HPDE6-E6E7 (cell line): ENCODE measurements at regions not wholly inside any gene's neighbourhood (a gene's known extent, or its start where the extent isn't known, plus 50 kb on each side); places are given as distances from the start of the nearest gene placed in this dataset.
A peak's percentile ranks its signal among the peaks of the same experiment; 100 is the strongest.

Source experiments
- DNase-seq: peaks from one replicate; pipeline ENCODE4 v3.0.0; 2011; ENCODE audit warnings: missing footprints; ENCODE audit errors: extremely low spot score

DNA sequence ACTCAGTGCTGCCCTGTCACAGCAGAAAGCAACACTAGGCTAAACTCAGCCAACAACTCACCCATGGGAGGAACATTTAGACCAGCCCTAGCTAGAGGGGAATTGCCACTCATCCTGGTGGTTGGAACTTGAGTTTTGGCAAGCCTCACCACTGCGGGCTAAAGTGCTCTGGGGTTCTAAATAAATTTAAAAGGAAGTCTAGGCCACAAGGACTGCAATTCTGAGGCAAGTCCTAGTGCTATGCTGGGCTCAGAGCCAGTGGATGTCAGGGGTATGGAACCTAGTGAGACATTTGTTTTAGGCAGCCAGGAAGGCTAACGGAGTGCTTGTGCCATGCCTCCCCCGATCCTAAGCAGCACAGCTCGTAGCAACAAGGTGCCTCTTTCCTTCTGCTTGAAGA is 78.0 kb downstream of the RGS13 start:
- no peak for DNase-seq

DNA sequence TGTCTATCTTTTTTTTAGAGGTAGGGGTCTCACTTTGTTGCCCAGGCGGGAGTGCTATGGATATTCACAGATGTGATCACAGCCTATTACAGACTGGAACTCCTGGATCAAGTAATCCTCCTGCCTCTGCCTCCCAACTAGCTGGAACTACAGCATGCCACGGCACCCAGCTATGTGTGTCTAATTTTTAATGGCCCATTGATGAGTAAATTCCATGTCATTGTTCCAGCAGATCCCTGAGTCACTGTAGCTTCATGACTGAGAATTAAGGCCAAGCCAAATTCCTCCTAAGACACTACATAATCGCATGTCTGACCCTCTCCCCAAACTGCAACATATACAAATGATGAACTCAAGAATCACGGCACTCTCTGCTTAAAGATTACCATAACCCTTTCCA is 84.2 kb upstream of the RGS2 start:
- no peak for DNase-seq

DNA sequence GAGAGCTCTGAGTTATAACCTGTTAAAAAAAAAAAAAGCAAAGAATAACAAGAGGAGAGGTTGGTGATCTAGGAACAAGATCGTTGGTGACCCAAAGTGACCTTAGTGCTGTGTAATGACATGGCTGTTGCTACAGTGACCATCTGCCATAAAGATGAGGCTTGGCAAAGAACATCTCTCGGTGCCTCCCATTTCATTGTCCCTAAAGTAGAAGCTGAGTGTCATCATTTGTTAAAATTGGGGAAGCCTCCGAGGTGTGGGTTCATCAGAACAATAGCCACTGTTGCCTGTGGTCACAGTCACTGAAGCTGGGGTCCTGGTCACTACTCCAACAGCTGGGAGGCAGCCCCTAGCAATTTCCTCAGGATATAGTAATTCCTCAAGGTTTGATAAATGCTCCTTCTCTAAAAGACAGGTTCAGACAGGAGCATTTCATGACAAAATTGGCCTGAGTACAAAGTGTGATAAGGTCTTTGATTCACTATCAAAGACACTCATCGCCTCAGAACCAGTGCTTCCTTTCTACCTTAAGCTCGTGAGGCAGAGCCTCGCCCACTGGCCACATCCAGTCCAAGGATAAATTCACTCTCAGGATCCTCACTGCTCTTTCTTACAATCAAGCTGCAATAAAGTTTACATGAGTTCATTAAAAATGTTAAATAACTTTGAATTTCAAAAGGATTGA is 81.9 kb upstream of the RGS2 start:
- peak; percentile 31 for DNase-seq

DNA sequence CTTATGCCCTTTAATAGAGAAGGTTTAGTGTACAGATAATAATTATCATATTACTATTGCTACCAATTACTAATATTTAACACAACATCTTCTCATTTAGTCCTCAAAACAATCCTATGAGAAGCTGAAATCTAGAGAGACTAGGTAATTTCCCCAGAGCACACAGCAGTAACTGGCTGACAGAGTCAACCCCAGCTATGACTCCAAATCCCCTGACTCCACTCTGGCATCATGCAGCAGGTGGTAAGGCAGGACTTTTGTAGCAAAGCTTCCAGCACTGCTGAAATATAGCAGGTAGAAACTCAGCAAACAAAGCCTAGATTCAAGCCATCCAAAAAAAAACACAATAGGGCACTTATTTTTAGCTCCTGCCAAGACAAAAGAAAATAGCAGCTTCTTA is 79.3 kb upstream of the RGS2 start:
- no peak for DNase-seq

DNA sequence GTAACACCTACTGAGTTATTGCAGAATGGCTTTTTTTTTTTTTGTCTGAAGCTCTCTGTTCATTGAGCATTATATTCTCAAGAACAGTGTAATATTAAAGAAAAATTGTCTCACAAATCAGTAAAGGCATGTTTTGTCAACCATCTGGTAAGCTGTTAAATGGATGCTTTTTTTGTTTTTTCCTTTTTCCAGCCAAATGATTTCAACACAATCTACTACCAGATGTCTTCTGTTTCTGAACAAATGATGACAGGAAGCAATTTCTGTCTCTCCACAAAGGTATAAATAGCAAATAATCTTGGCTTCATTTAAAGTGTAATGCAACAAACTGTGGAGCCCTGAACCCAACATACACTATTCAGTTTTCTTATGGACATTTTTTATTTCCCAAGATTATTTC is 78.6 kb upstream of the RGS2 start:
- no peak for DNase-seq

DNA sequence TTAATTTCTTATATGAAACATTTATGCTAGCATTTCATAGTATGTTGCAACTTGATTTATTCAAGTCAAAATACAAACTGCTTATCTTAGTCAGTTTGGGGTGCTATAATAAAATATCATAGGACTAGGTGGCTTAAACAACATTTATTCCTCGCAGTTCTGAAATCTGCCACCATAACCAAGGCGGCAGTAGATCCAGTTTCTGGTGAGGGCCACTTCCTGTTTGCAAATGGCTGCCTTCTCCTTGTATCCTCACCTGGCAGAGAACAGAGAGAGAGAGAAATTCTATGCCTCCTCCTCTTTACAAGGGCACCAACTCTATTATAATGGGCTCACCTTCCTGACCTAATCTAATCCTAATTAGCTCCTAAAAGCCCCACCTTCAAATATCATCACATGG is 76.1 kb upstream of the RGS2 start:
- DNase-seq = no peak

DNA sequence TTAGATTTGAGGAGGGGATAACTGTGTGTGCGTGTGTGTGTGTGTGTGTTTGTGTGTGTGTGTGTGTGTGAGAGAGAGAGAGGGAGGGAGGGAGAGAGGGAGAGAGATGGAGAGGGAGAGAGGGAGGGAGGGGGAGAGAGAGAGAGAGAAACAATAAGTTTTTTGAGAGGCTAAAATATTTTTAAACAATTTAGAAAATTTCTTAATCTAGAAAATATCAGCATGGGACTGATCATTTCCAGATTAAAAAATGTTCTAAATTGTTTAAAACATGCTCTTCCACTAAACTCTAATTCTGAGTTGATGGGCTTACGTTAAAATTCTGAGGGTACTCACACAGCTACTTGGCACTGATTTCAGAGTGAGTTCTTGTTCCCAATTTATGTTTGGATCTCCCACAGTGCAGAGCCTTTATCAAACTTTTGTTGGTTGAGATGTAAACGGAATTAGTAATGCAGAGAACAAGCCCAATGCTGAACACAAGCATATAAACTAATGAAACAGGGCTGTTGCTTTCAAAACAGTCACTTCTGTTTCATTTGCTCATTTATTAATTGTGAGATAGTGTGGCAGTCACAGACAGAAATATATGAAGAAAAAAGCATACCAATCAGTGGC is 73.4 kb upstream of the RGS2 start:
- no peak for DNase-seq

DNA sequence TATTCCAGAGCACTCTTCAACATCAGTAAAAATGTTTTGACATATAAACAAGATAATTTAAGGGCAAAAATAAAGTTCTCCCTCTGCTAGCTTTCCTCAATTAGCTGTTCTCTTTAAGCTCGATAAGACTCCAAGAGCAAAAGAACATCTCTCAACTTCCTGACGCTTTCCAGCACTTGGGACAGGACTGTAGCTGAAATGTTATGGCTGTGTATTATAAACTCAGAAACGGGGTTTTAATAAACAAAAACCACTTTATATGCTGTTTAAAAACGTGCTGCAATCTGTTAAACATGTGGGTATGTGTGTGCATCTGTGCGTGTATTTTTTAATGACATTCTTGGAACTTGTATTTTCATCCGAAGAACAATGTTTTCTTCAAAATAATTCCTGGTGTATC is 71.5 kb upstream of the RGS2 start:
- DNase-seq = no peak

DNA sequence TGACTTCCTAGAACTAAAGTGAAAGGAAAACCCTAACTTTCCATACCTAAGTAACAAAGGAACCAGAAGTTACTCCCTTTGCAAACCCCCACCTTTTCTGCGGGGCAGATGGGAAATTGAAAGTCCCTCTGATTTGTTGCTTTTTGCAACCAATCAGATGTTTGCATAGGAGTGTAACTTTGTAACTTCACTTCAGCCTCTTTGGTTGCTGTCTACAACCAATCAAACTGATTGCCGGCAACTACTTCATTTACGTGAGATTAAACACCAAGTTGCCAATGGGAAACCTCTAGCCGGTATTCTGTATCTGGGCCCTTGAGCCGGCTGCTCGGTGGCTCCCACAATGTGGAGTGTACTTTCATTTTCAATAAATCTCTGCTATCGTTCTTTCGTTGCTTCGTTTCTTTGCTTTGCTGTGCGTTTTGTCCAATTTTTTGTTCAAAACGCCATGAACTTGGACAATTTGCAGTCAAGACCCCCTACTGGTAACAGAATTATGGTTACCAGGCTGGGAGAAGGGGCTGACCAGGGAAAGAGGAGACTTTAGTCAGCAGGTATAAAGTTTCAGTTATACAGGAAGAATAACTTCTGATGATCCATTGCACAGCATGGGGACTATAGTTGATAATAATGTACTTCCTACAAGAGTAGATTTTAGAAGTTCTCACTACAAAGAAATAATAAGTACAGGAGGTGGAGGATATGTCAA is 69.2 kb upstream of the RGS2 start:
- DNase-seq = no peak

DNA sequence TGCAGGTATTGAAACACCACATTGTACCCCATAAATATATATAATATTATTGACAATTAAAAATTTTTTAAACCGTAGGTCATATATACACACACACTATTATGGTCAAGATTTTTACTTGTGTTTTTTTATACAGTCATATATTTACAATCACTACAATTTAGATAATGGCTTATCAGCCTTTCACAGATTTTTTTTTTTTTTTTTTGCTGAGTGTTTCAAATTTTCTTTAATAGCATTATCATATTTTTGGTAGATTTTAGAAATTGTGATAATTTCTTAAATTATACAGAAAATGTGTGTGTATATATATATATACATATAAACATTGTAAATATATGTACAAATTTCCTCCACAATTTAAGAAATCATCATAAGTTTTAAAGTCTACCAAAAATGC is 68.6 kb upstream of the RGS2 start:
- DNase-seq = no peak

DNA sequence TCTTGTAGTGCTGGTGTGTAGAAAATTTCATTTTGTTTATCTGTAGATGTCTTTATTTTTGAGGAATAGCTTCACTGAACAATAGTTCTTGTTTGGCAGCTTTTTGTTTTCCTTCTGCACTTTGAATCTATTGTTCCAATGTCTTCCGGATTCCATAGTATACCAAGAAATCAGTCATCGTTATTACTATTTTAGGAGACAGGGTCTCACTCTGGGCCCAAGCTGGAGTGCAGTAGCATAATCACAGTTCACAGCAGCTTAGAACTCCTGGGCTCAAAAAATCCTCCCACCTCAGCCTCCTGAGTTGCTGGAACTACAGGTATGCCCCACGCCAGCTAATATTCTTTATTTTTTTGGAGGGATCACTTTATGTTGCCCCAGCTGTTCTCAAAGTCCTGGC is 67.7 kb upstream of the RGS2 start:
- no peak for DNase-seq

DNA sequence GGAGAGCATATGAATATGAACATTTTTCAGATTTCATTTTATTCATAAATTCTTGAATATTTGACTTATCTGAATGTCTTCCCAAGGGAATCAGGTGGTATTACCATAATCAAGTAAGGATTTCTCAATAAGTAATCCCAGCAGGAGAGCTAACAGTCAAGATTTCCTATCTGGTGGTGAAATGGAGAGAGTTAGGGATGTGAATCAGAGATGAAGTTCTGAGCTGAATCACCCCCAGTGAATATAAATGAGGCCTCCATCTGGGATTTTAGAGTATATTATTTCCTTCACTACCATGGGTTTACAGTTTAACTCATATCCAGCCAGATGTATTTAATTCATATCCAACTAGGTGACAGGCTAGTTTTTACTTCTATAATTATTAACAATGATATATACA is 61.5 kb upstream of the RGS2 start:
- no peak for DNase-seq

DNA sequence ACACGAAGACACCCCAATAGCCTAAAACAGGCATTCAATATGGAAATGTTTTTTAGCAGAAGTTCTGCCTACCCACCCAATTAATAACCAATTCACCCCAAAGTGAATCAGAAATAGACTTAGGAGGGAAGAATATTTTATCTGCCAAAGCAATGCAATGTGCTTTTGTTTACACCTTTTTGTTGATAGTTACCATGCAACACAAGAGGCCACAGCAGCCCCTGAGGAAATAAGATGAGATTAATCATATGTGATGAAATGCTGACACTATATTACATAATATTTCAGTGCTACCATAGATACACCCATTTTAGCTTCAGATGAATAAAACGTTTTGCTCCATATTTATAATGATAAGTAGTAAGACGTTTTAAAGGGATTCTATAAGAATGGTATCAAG is 60.9 kb upstream of the RGS2 start:
- peak; percentile 43 for DNase-seq

DNA sequence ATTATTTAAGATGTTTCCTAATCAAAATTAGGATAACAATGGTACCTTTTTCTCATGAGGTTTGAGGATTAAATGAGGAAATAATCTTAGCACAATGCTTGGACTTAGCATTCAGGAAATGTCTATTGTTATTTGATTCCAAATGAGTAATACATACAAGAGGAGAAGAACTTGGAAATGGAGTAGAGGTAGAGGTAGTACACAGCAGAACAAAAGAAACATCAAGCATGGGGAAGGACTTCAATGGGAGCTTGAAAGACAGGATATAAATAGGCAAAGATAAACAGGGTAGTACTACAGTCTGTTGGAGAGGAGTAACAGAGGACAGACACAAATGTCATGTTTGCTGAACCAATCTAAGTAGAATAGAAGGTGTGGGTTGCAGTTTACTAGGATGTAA is 59.5 kb upstream of the RGS2 start:
- DNase-seq = no peak

DNA sequence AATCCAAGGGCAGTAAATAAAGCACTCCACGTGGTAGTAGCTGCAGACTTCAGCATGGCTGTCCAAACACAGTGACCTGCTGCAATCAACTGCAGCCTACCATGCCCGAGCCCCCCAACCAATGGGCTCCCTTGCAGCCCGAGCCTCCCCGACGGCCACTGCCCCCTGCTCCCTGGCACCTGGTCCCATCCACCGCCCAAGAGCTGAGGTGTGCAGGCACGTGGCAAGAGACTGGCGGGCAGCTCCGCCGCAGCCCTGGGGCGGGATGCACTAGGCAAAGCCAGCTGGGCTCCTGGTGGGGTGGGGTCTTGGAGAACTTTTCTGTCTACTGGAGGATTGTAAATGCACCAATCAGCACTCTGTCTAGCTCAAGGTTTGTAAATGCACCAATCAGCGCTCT is 57.6 kb upstream of the RGS2 start:
- DNase-seq = no peak

DNA sequence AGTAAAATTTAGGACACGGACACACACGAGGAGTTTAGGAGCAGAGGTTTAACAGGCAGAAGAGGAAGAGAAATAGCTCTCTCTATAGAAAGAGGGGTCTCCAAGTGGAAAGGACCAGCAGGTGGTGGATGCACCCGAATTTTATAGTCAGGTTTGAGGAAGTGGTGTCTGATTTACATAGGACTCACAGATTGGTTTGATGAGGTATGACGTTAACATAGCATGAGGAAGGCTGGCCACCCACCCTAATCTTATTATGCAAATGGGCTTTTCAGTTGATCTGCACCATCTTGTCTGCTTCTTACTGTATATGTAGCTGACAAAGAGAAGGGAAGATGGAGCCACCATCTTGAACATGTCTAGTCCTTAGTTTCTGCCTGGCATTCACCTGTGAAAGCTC is 52.5 kb upstream of the RGS2 start:
- DNase-seq = no peak

DNA sequence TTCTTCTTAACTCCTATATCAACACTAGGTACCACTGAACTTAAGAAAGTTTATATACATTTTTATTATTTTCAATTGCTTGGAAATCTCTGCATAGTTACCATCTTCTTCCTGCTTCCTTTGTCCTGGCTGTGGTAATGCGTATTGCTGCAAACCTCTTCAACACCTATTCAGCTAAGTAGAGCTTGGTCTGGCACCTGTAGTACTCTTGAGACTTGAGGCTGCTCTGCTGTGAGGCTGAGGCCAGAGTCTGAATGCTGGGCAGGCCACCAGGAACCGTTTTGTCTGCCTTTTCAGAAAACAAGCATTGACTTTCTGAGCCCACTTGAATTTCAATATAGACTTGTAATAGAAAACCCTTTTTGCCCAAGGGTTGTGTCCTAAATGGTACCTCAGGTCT is 52.0 kb upstream of the RGS2 start:
- DNase-seq = no peak

DNA sequence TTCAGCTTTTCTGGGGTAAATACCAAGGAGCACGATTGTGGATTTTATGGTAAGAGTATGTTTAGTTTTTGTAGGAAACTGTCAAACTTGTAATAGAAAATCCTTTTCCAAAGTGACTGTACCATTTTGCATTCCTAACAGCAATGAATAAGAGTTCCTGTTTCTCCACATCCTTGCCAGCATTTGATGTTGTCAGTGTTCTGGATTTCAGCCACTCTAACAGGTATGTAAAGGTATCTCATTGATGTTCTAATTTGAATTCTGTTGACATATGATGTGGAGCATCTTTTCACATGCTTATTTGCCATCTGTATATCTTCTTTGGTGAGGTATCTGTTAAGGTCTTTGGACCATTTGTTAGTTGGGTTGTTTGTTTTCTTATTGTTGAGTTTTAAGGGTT is 50.3 kb upstream of the RGS2 start:
- no peak for DNase-seq
